ENCODE measurements at regions not wholly inside any gene's neighbourhood (a gene's known extent, or its start where the extent isn't known, plus 50 kb on each side); places are given as distances from the start of the nearest gene placed in this dataset.

DNA sequence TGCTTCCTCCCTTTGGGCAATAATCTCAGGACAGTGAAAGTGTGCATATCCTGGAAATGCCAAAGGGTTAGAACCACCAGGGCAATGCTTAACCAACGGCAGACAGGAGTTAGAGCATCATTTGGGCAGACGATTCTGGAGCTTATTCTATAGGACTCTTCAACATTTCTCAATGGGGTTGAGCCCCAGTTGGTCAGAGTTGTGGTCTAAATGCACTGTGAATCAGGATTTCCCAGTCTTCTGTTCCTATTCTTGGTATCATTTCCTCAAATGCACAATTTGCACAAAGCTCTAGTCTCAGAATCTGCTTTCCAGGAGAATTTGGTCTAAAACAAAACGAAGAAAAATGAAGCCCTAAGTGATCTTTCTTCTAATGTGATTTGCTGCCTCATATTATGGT, 389.6 kb upstream of the JAG1 start (continued):
- TF ChIP-seq, protein P1, sequence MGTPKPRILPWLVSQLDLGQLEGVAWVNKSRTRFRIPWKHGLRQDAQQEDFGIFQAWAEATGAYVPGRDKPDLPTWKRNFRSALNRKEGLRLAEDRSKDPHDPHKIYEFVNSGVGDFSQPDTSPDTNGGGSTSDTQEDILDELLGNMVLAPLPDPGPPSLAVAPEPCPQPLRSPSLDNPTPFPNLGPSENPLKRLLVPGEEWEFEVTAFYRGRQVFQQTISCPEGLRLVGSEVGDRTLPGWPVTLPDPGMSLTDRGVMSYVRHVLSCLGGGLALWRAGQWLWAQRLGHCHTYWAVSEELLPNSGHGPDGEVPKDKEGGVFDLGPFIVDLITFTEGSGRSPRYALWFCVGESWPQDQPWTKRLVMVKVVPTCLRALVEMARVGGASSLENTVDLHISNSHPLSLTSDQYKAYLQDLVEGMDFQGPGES (IDR thresholded peaks at IDR 0.05; ENCODE audit: low read depth, low read length): no peak
- TF ChIP-seq RFX5 (IDR thresholded peaks at IDR 0.05; ENCODE audit: low read length) (no peak), GABPA (IDR thresholded peaks at IDR 0.05; ENCODE audit: low read depth) (no peak), TAF1 (IDR thresholded peaks at IDR 0.05; ENCODE audit: borderline replicate concordance, low read depth, low read length) (no peak), EZH2phosphoT487 (IDR thresholded peaks at IDR 0.05; ENCODE audit: borderline replicate concordance, low read depth) (no peak), GATA2 (CRISPR knock-in tag; IDR thresholded peaks at IDR 0.05) (no peak), RCOR1 (IDR thresholded peaks at IDR 0.05; ENCODE audit: low read length) (no peak), TCF12 (IDR thresholded peaks at IDR 0.05) (no peak), POLR2AphosphoS5 (IDR thresholded peaks at IDR 0.05; ENCODE audit: low read depth, low read length) (no peak), MEF2A (IDR thresholded peaks at IDR 0.05; ENCODE audit: borderline replicate concordance, low read depth) (no peak)
- TF ChIP-seq, protein P2, sequence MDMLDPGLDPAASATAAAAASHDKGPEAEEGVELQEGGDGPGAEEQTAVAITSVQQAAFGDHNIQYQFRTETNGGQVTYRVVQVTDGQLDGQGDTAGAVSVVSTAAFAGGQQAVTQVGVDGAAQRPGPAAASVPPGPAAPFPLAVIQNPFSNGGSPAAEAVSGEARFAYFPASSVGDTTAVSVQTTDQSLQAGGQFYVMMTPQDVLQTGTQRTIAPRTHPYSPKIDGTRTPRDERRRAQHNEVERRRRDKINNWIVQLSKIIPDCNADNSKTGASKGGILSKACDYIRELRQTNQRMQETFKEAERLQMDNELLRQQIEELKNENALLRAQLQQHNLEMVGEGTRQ (IDR thresholded peaks at IDR 0.05; ENCODE audit: borderline replicate concordance, low read depth, low read length): no peak
- TF ChIP-seq, protein P3, sequence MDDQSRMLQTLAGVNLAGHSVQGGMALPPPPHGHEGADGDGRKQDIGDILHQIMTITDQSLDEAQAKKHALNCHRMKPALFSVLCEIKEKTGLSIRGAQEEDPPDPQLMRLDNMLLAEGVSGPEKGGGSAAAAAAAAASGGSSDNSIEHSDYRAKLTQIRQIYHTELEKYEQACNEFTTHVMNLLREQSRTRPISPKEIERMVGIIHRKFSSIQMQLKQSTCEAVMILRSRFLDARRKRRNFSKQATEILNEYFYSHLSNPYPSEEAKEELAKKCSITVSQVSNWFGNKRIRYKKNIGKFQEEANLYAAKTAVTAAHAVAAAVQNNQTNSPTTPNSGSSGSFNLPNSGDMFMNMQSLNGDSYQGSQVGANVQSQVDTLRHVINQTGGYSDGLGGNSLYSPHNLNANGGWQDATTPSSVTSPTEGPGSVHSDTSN (IDR thresholded peaks at IDR 0.05): no peak
- TF ChIP-seq, protein P4, sequence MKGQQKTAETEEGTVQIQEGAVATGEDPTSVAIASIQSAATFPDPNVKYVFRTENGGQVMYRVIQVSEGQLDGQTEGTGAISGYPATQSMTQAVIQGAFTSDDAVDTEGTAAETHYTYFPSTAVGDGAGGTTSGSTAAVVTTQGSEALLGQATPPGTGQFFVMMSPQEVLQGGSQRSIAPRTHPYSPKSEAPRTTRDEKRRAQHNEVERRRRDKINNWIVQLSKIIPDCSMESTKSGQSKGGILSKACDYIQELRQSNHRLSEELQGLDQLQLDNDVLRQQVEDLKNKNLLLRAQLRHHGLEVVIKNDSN (IDR thresholded peaks at IDR 0.05; ENCODE audit: borderline replicate concordance, low read depth): no peak

DNA sequence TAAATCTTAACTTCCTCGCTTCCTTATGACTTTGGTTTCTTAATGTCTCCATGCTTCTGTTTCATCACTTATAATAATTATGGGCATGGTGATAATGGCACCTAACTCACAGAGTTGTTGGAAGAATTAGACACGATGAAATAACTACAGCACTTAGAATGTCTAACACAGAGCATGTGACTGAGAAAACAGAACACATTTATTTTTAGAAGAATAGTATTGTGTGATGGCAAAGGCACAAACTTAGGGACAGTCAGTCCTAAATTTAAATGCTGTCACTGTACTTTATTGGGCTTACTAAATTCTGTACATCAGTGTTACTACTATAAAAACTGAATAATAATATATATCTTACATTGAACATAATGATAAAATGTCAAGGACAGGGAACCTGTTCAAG, 391.1 kb upstream of the JAG1 start:
- ChIA-PET CTCF (no interaction called here), POLR2A (no interaction called here)
- H3K36me3 ChIP-seq (replicated peaks in 1 of 2; ENCODE audit: control insufficient read depth in 1 of 2, insufficient read depth in 2 of 2, low read length in 1 of 2): no peaks in the 10 kb centered on the region
- H3F3A ChIP-seq (replicated peaks; ENCODE audit: insufficient read depth): peaks cover 3% of the 10 kb centered on the region
- TF ChIP-seq RCOR1 (IDR thresholded peaks at IDR 0.05; ENCODE audit: low read length) (no peak), EP300 (IDR thresholded peaks at IDR 0.05; ENCODE audit: borderline replicate concordance in 1 of 2, low read depth in 1 of 2, low read length in 1 of 2) (no peak), FOXM1 (IDR thresholded peaks at IDR 0.05; ENCODE audit: low read depth) (no peak), FOSL2 (IDR thresholded peaks at IDR 0.05; ENCODE audit: borderline replicate concordance, low read depth) (no peak), SIN3A (IDR thresholded peaks at IDR 0.05; ENCODE audit: borderline replicate concordance, low read depth, low read length) (no peak), JUND (IDR thresholded peaks at IDR 0.05) (no peak), TAF1 (IDR thresholded peaks at IDR 0.05; ENCODE audit: borderline replicate concordance, low read depth, low read length) (no peak), MEF2A (IDR thresholded peaks at IDR 0.05; ENCODE audit: borderline replicate concordance, low read depth) (no peak), NFIC (IDR thresholded peaks at IDR 0.05; ENCODE audit: borderline replicate concordance) (no peak), GABPA (IDR thresholded peaks at IDR 0.05; ENCODE audit: low read depth) (no peak), ELF1 (IDR thresholded peaks at IDR 0.05) (no peak), FOXJ3 (CRISPR knock-in tag; IDR thresholded peaks at IDR 0.05) (no peak), TCF12 (IDR thresholded peaks at IDR 0.05) (no peak), RAD21 (IDR thresholded peaks at IDR 0.05; ENCODE audit: low read length) (no peak), YY1 (IDR thresholded peaks at IDR 0.05; ENCODE audit: low read depth) (no peak)
- TF ChIP-seq, protein P5, sequence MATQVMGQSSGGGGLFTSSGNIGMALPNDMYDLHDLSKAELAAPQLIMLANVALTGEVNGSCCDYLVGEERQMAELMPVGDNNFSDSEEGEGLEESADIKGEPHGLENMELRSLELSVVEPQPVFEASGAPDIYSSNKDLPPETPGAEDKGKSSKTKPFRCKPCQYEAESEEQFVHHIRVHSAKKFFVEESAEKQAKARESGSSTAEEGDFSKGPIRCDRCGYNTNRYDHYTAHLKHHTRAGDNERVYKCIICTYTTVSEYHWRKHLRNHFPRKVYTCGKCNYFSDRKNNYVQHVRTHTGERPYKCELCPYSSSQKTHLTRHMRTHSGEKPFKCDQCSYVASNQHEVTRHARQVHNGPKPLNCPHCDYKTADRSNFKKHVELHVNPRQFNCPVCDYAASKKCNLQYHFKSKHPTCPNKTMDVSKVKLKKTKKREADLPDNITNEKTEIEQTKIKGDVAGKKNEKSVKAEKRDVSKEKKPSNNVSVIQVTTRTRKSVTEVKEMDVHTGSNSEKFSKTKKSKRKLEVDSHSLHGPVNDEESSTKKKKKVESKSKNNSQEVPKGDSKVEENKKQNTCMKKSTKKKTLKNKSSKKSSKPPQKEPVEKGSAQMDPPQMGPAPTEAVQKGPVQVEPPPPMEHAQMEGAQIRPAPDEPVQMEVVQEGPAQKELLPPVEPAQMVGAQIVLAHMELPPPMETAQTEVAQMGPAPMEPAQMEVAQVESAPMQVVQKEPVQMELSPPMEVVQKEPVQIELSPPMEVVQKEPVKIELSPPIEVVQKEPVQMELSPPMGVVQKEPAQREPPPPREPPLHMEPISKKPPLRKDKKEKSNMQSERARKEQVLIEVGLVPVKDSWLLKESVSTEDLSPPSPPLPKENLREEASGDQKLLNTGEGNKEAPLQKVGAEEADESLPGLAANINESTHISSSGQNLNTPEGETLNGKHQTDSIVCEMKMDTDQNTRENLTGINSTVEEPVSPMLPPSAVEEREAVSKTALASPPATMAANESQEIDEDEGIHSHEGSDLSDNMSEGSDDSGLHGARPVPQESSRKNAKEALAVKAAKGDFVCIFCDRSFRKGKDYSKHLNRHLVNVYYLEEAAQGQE (IDR thresholded peaks at IDR 0.05; ENCODE audit: low read depth, low read length): no peak
- TF ChIP-seq, protein P2 (IDR thresholded peaks at IDR 0.05; ENCODE audit: borderline replicate concordance, low read depth, low read length): no peak
- TF ChIP-seq, protein P6, sequence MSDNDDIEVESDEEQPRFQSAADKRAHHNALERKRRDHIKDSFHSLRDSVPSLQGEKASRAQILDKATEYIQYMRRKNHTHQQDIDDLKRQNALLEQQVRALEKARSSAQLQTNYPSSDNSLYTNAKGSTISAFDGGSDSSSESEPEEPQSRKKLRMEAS (IDR thresholded peaks at IDR 0.05; ENCODE audit: low read depth): no peak
- H3K9me2 ChIP-seq: no peaks in the 10 kb centered on the region
- no peak overlapping the region for H3K9ac ChIP-seq
- H3K4me3 ChIP-seq (ENCODE audit: low read depth in 2 of 2, low read length in 1 of 2): no peak overlapping the region
- H3K9me3 ChIP-seq: no peaks in the 10 kb centered on the region
- H4K20me1 ChIP-seq (ENCODE audit: insufficient read depth): no peaks in the 10 kb centered on the region
- no peak overlapping the region for H3K4me2 ChIP-seq
- 83% methylated on average over 2 of the region's 2 CpGs for WGBS (ENCODE audit: low lambda C conversion rate)
- DNase-seq: no peak
- no peak overlapping the region for H3K27ac ChIP-seq (ENCODE audit: low read depth in 2 of 2, low read length in 1 of 2)
- H3K4me1 ChIP-seq (ENCODE audit: control insufficient read depth in 1 of 2, insufficient read depth in 2 of 2, low read depth in 1 of 2, low read length in 1 of 2): no peaks in the 10 kb centered on the region; a peak in 1 of 4 replicates
- H3K27me3 ChIP-seq (ENCODE audit: insufficient read depth): no peaks in the 10 kb centered on the region
- no peak overlapping the region for H2AFZ ChIP-seq (ENCODE audit: low read depth)
- H3K79me2 ChIP-seq (ENCODE audit: insufficient read depth): no peaks in the 10 kb centered on the region
